Mucosa of stomach (tissue), 1 donor: ENCODE measurements at regions not wholly inside any gene's neighbourhood (a gene's known extent, or its start where the extent isn't known, plus 50 kb on each side); places are given as distances from the start of the nearest gene placed in this dataset.

Experiments used
- H3K27me3 ChIP-seq: one replicate; pipeline ENCODE4 v1.7.0; 2013; ENCODE audit warnings: mild to moderate bottlenecking, low read length; ENCODE audit not compliant: control insufficient read depth, insufficient read depth
- H3K36me3 ChIP-seq: one replicate; pipeline ENCODE4 v1.7.0; 2013; ENCODE audit warnings: low read length; ENCODE audit not compliant: control insufficient read depth, insufficient read depth
- H3K4me1 ChIP-seq: one replicate; pipeline ENCODE4 v1.7.0; 2013; ENCODE audit warnings: mild to moderate bottlenecking, low read length; ENCODE audit not compliant: control insufficient read depth, insufficient read depth
- H3K4me3 ChIP-seq: one replicate; pipeline ENCODE4 v1.7.0; 2013; ENCODE audit warnings: low read length
- H3K9ac ChIP-seq: one replicate; pipeline ENCODE4 v1.7.0; 2013; ENCODE audit warnings: mild to moderate bottlenecking, low read length, moderate library complexity
- H3K9me3 ChIP-seq: one replicate; pipeline ENCODE4 v1.7.0; 2013; ENCODE audit warnings: mild to moderate bottlenecking, low read length, moderate library complexity; ENCODE audit not compliant: control insufficient read depth
- donor health status: Pancreatic carcinoma.

DNA sequence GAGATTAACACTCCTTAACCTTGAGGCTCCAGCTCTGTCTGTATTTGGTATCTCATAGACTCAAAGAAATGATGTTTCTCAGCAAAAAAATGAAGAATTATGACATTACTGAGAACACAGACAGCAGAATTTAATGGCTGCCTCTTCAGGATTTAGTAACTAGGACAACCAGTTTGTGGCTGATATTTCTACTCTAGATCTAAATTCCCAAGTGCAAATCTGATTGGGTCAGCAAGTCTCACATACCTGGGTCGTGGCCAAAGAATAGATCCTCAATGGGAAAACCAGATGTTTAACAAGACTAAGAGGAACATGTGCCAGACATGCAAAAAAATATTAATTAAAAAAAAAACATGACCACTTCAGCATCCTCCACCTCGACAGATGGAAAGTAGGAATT lies 608.9 kb downstream of the DTWD2 start:
- no peak overlapping the region for H3K9ac ChIP-seq
- no peaks in the 10 kb centered on the region for H3K4me1 ChIP-seq
- H3K27me3 ChIP-seq, result no peaks in the 10 kb centered on the region
- H3K36me3 ChIP-seq, result no peaks in the 10 kb centered on the region
- H3K4me3 ChIP-seq, result no peak overlapping the region
- no peaks in the 10 kb centered on the region for H3K9me3 ChIP-seq

DNA sequence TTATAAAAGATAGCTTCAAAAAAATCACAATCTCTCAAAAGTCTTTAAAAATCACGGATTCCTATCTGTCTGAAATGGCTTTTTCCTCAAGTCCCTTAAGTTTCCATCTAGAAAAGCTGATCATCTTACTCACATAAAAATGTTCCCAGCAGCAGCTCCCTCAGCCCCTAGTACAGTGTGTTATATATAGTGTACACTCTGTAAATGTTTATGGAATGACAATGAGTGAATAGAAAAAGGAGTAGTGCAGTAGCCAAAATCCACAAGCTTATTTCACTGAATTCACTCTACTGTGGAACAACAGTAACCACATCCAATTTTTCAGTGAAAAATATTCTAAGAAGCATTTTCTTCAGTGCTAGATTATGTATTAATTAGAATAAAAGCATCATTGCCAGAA lies 609.4 kb downstream of the DTWD2 start:
- Histone ChIP-seq H3K9ac (no peak overlapping the region), H3K9me3 (no peaks in the 10 kb centered on the region), H3K27me3 (no peaks in the 10 kb centered on the region), H3K36me3 (no peaks in the 10 kb centered on the region), H3K4me3 (no peak overlapping the region), H3K4me1 (no peaks in the 10 kb centered on the region)

DNA sequence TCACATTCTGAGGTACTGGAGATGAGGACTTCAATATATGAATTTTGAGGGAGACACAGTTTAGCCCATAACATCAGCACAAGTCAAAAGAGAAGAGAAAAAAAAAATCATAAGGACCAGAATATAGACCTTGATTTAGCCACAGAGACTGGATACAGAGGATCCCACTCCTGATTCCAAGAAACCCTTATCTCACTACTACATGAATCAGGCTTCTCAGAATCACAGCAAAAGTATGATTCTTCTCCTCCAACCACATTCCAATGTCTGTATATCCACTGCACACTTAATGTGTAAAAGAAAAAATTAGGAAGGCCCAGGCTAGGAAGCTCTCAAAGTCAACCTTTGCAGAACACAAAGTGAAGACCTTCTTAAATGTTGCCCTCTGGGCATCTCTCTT lies 610.9 kb downstream of the DTWD2 start:
- Histone ChIP-seq H3K4me1 (no peaks in the 10 kb centered on the region), H3K27me3 (no peaks in the 10 kb centered on the region), H3K9me3 (no peaks in the 10 kb centered on the region), H3K36me3 (no peaks in the 10 kb centered on the region), H3K9ac (no peak overlapping the region), H3K4me3 (no peak overlapping the region)

DNA sequence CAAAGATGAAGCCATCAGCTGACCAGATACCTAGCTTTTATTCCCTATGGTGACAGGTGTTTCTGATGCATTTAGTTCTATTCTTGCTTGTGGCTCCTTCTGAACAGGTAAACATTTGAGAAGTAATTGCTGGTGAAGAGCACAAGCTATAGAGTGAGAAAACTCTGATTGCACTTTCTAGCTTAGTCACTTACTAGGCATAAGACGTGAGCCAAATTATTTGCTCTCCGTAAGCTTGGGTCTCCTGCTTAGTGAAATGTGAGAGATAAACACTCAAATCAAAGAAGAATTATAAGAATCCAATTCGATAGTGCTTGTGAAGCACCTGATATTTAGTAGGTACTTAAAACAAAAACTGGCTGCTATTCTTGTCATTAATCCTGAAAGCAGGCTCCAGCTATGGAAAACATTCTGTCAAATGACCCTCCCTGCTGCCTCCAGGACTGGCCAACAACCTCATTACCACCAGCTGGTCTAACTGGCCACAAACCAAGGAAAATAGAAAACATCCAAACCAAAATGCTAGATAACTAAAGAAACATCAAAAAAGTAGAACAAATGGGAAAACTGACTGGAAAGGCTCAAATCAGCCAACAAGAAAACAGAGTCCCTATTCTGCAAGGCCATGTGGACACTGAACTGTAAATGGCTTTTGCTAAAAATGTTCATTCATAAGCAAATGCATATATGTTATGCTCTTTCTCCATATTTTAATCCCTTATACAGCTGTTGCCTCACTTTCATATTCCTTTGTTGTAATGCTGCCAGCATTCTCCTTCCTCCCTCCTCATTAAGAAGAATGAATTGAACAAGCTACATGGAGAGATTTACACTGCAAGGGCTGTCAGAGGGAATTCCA lies 616.1 kb downstream of the DTWD2 start:
- H3K9me3 ChIP-seq, result no peaks in the 10 kb centered on the region
- no peaks in the 10 kb centered on the region for H3K27me3 ChIP-seq
- H3K9ac ChIP-seq, result no peak overlapping the region
- no peak overlapping the region for H3K4me3 ChIP-seq
- H3K36me3 ChIP-seq, result no peaks in the 10 kb centered on the region
- H3K4me1 ChIP-seq, result no peaks in the 10 kb centered on the region

DNA sequence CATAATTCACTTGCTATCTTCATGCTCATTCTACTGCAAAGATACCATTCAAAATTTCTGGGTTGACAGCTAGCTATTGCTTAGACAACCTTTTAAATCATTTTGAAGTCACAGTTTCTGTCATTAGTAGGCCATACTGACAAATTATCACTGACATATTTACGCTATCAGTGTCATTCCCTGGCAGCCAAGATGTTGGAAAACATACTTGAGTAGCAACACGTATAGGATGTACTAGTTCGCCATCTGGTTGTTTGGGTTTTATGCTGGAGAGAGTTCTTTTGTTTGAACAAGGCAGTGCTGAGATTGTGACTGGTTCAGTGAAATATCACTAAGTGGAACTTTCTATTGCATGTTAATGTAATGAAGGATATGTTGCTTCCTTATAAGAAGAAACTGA lies 621.9 kb downstream of the DTWD2 start:
- H3K36me3 ChIP-seq, result no peaks in the 10 kb centered on the region
- H3K4me1 ChIP-seq, result no peaks in the 10 kb centered on the region
- H3K4me3 ChIP-seq, result no peak overlapping the region
- no peaks in the 10 kb centered on the region for H3K27me3 ChIP-seq
- no peaks in the 10 kb centered on the region for H3K9me3 ChIP-seq
- H3K9ac ChIP-seq, result no peak overlapping the region

DNA sequence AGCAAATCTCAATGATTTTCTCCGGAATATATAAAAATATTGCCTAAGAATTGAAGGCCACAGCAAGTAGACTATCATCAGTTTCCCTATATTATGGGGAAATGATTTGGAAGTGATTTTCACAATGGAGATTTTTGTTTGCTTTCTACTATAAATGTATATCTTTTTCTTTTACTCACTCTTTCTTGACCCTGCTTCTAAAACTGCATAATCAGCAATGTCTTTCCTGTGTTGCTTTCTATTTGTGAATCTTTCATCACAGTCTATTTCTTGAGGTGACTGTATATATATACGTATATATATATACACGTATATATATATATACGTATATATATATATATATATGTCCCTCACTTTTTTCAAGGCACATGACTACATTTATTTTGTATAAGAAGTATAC lies 622.6 kb downstream of the DTWD2 start:
- Histone ChIP-seq H3K9ac (no peak overlapping the region), H3K27me3 (no peaks in the 10 kb centered on the region), H3K4me1 (no peaks in the 10 kb centered on the region), H3K9me3 (no peaks in the 10 kb centered on the region), H3K36me3 (no peaks in the 10 kb centered on the region), H3K4me3 (no peak overlapping the region)

DNA sequence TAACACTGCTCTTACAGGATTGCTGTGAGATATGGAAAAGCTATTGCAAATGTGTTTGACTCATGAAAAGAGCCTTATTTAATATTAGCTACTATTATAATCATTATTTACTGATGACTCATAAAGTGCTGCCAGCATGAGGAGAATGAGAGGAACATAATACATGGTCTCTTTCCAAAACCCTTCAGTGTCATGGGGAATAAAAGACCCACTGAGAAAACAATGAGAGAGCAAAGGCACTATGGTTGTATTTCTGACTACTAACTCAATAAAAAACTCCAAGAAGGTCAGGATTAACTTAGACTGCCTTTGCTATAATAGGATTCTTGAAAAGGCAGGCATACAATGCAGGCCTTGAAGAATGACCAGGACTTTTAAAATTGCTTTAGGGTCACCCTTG lies 633.5 kb downstream of the DTWD2 start:
- no peaks in the 10 kb centered on the region for H3K9me3 ChIP-seq
- no peak overlapping the region for H3K9ac ChIP-seq
- H3K4me3 ChIP-seq, result no peak overlapping the region
- no peaks in the 10 kb centered on the region for H3K27me3 ChIP-seq
- no peaks in the 10 kb centered on the region for H3K4me1 ChIP-seq
- no peaks in the 10 kb centered on the region for H3K36me3 ChIP-seq

DNA sequence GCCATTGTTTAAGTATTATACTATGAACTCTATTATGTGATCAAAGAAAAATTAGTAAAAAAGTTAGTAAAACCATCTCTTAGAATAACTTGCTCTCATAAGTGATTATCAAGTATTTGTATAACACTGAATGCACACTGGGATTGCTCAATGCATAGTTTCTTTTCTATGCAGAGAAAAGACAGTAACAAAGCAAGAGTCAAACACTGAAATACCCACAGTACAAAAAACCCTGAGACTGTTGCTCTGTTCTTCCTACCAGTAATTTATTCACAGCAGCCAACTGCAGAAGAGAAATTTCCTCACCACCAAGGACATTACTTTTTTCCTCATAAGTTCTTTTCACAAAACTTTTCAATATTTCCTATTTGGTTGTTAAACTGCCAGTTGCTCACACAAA lies 634.4 kb downstream of the DTWD2 start:
- Histone ChIP-seq H3K27me3 (no peaks in the 10 kb centered on the region), H3K4me3 (no peak overlapping the region), H3K9me3 (no peaks in the 10 kb centered on the region), H3K9ac (no peak overlapping the region), H3K36me3 (no peaks in the 10 kb centered on the region), H3K4me1 (no peaks in the 10 kb centered on the region)

DNA sequence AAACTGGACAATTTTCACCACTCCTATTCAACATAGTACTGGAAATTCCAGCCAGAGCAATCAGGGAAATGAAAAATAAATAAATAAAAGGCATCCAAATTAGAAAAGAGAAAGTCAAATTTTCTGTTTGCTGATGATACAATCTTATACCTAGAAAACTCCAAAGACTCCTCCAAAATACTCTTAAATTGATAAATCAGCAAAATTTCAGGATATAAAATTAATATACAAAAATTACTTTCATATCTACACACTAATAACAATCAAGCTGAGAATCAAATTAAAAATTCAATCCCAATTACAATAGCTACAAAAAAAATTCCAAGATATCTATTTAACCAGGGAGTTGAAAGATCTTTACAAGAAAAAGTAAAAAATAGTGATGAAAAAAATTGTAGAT lies 651.9 kb downstream of the DTWD2 start:
- Histone ChIP-seq H3K4me1 (no peaks in the 10 kb centered on the region), H3K27me3 (no peaks in the 10 kb centered on the region), H3K36me3 (no peaks in the 10 kb centered on the region), H3K9ac (no peak overlapping the region), H3K4me3 (no peak overlapping the region), H3K9me3 (no peaks in the 10 kb centered on the region)

DNA sequence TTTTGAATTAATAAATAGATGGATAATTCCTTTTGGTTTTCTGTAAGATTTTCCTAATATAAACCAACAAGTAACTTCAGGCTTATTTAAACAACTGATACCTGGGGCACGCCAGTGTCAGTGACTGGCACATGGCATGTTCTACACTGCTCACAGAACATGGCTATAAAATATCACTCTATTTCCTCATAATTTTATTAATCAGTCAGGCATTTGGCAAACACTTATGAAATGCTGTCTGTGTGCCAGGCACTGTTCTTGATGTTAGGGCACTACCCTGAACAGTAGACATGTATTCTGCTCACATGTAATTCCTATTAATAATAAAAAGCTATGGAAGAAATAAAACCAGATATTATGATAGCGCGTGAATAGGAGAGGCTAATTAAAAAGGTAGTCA lies 661.0 kb downstream of the DTWD2 start:
- H3K27me3 ChIP-seq, result no peaks in the 10 kb centered on the region
- no peak overlapping the region for H3K9ac ChIP-seq
- H3K4me1 ChIP-seq, result no peaks in the 10 kb centered on the region
- no peak overlapping the region for H3K4me3 ChIP-seq
- no peaks in the 10 kb centered on the region for H3K9me3 ChIP-seq
- H3K36me3 ChIP-seq, result no peaks in the 10 kb centered on the region

DNA sequence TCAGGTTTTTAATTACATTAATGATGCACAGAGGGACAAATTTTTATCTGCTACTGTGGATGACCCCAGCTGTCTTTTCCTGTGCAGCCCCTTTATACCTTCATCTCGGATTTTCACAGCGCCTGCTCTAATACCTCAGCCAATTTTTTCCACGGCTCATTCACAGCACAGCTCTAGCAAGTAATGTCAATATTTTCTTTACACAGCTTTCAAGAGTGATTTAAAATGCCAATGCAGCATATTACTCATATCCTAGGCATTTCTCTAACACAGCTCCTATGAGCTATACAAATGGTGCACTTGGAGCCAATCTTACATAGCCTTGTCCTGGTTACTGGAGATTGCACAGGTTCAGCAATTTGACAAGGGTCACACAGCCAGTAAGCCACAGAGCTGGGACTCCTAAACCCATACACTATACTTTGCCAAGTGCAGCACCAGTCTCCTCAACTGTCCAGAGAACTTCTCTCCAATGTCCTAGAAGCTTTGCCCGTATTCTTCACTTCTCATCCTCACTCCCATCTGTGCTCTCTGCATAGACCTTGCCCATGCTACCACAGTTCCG lies 661.8 kb downstream of the DTWD2 start:
- Histone ChIP-seq H3K9ac (no peak overlapping the region), H3K27me3 (no peaks in the 10 kb centered on the region), H3K36me3 (no peaks in the 10 kb centered on the region), H3K4me3 (no peak overlapping the region), H3K9me3 (no peaks in the 10 kb centered on the region), H3K4me1 (no peaks in the 10 kb centered on the region)

DNA sequence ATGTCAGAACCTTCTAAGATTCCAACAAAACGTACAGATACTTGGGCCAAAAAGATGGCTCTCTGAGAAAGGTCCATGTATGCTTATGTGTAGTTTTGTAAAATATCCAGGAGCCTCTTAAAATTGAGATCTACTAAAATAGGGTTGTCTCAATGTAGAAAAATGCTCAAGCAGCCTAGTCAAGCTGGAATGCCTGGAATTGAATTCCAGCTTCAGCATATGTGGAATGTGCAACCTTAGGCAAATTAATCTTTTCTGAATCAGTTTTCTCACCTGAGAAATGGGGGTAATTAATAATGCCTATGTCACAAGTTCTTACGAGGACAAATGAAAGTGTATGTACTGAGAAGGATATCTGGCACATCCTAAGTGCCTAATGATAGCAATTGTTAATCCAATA lies 662.4 kb downstream of the DTWD2 start:
- H3K4me1 ChIP-seq, result no peaks in the 10 kb centered on the region
- no peaks in the 10 kb centered on the region for H3K36me3 ChIP-seq
- H3K27me3 ChIP-seq, result no peaks in the 10 kb centered on the region
- no peak overlapping the region for H3K4me3 ChIP-seq
- no peaks in the 10 kb centered on the region for H3K9me3 ChIP-seq
- no peak overlapping the region for H3K9ac ChIP-seq
